Gastrocnemius medialis (tissue), 4 donors: ENCODE measurements at regions not wholly inside any gene's neighbourhood (a gene's known extent, or its start where the extent isn't known, plus 50 kb on each side); places are given as distances from the start of the nearest gene placed in this dataset.
"Not testable (repeated sequence)": the region's sequence is repeated elsewhere in the genome, so short reads cannot be mapped to it uniquely, and the experiment has no call there.

ENCODE experiments used
- ATAC-seq, 2 donors: fragments of 150-250 bp; one replicate each; pipeline ENCODE4 v1.9.1; 2016
- DNase-seq, 2 donors: peaks; one replicate each; pipeline ENCODE4 v3.0.0-alpha.2; 2019
- H3K27ac ChIP-seq, 4 donors: fragments of 200-600 bp; sonication (generic); 1 replicate in 1 of 4; 2 replicates in 3 of 4; pipeline ENCODE4 v1.5.1; 2016 to 2018; ENCODE audit warnings: mild to moderate bottlenecking in 2 of 4, moderate library complexity in 1 of 4
- H3K27me3 ChIP-seq, 3 donors: fragments of 200-600 bp; sonication (generic) in 2 of 3; 1 replicate in 1 of 3; 2 replicates in 2 of 3; pipeline versions ENCODE4 v1.5.1 to v1.6.0; 2016 to 2019; ENCODE audit warnings: mild to moderate bottlenecking in 1 of 3, moderate library complexity in 1 of 3
- H3K36me3 ChIP-seq, 2 donors: fragments of 200-600 bp; sonication (generic) in 1 of 2; one replicate each; pipeline ENCODE4 v1.5.1; 2017 to 2018
- H3K4me1 ChIP-seq, 2 donors: fragments of 200-600 bp; sonication (generic) in 1 of 2; one replicate each; pipeline ENCODE4 v1.5.1; 2016 to 2017; ENCODE audit warnings: mild to moderate bottlenecking in 2 of 2
- H3K4me3 ChIP-seq, 4 donors: fragments of 200-600 bp; sonication (generic) in 3 of 4; 1 replicate in 1 of 4; 2 replicates in 3 of 4; pipeline ENCODE4 v1.5.1; 2016 to 2019; ENCODE audit warnings: mild to moderate bottlenecking in 2 of 4
- H3K9me3 ChIP-seq, 3 donors: fragments of 200-600 bp; sonication (generic) in 2 of 3; 1 replicate in 1 of 3; 2 replicates in 2 of 3; pipeline ENCODE4 v1.5.1; 2016 to 2019
- POLR2A ChIP-seq, 2 donors: fragments of 450-650 bp; IDR thresholded peaks; one replicate each; pipeline ENCODE4 v1.6.1; 2017; ENCODE audit warnings: antibody characterized with exemption in 2 of 2, mild to moderate bottlenecking in 2 of 2, moderate library complexity in 2 of 2
- in situ Hi-C, 4 donors: fragments of 200-750 bp; cut with MboI; loops; one replicate each; pipeline versions ENCODE4 v1.15.0 to v1.8.0; 2017; ENCODE audit warnings: low sequenced_read_pairs in 4 of 4
- intact Hi-C: fragments of 100-400 bp; cut with DNase I; formaldehyde crosslinking; loops from one replicate; pipeline ENCODE4 v1.15.1; 2023; ENCODE audit warnings: low total_unique reads
- TF ChIP-seq, protein P1 (sequence below), 5 experiments: fragments of 450-650 bp in 3 of 5; fragments of 200-600 bp in 2 of 5; sonication (generic) in 2 of 5; IDR thresholded peaks in 4 of 5; conservative IDR thresholded peaks in 1 of 5; 1 replicate in 4 of 5; 2 replicates in 1 of 5; pipeline ENCODE4 v1.5.1; 2016 to 2019; ENCODE audit warnings: antibody characterized with exemption in 5 of 5, mild to moderate bottlenecking in 3 of 5, moderate library complexity in 3 of 5

DNA sequence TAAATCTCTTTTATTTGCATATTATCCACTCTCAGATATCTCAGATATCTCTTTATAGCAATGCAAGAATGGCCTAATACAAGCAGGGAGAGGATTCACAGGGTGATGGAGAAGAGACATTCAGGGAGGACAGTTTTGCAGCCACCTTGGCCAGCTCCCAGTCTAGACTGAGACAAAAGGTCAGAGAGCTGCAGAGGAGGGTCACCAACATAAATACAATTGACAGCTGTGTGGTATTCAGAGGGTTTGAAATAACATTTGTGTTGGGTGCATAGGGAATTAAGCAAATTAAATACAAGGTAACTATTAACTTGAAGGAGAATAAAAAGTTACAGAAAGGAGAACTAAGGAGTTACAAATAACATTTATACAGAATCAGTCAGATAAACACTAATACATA, 189.5 kb upstream of the TAPT1 start:
- intact Hi-C loops (no loop called here), in situ Hi-C loops (no loop called here)
- ATAC-seq: no peak
- Histone ChIP-seq H3K9me3 (peaks cover 0 to 4% (median 0%) of the 10 kb centered on the region in 3 donors), H3K27ac (no peak overlapping the region), H3K27me3 (no peaks in the 10 kb centered on the region), H3K4me1 (no peaks in the 10 kb centered on the region), H3K36me3 (no peaks in the 10 kb centered on the region), H3K4me3 (no peak overlapping the region)
- DNase-seq: no peak
- no peak for TF ChIP-seq POLR2A (IDR thresholded peaks at IDR 0.05)
- TF ChIP-seq, protein P1, sequence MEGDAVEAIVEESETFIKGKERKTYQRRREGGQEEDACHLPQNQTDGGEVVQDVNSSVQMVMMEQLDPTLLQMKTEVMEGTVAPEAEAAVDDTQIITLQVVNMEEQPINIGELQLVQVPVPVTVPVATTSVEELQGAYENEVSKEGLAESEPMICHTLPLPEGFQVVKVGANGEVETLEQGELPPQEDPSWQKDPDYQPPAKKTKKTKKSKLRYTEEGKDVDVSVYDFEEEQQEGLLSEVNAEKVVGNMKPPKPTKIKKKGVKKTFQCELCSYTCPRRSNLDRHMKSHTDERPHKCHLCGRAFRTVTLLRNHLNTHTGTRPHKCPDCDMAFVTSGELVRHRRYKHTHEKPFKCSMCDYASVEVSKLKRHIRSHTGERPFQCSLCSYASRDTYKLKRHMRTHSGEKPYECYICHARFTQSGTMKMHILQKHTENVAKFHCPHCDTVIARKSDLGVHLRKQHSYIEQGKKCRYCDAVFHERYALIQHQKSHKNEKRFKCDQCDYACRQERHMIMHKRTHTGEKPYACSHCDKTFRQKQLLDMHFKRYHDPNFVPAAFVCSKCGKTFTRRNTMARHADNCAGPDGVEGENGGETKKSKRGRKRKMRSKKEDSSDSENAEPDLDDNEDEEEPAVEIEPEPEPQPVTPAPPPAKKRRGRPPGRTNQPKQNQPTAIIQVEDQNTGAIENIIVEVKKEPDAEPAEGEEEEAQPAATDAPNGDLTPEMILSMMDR (IDR thresholded peaks at IDR 0.05 in 4 of 5, conservative IDR thresholded peaks at IDR 0.05 in 1 of 5): no peak

DNA sequence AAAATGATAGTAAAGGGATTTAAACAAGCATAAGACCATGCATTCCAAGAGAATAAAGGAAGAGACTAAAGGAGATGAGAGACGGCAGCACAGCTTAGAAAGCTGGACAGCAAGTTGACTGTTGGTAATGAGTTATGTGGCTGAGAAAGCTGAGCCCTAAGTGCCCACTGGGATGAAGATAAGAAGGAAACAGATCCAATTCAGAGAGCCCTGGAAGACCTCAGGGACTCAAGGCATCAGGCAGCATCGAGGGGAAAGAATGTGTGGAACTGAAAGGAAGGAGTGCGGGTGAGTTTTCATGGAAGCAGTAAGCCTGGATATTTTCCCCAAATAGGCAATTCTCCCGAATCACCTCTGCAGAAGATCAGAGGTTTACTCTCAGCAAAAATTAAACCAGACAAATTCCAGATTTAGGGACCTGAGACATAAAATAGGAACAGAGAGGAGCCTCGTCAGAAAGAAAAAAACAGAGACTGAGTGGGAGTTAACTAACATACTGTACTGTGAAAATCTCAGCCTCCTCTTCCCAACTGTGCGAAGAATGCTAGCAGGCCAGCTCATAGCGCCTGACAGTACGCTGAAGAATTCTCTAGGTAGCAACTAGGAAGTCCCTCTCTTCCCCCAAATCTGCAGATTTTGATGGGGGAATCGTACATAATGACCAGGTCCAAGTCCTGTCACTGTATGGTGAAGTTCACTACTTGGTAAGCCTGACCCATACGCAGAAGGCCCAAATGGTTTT, 187.7 kb upstream of the TAPT1 start:
- Histone ChIP-seq H3K36me3 (no peaks in the 10 kb centered on the region), H3K9me3 (no peaks in the 10 kb centered on the region), H3K27me3 (no peaks in the 10 kb centered on the region), H3K27ac (no peak overlapping the region), H3K4me1 (no peaks in the 10 kb centered on the region), H3K4me3 (no peak overlapping the region)
- intact Hi-C loops (no loop called here), in situ Hi-C loops (no loop called here)
- TF ChIP-seq POLR2A (IDR thresholded peaks at IDR 0.05): no peak
- TF ChIP-seq, protein P1 (IDR thresholded peaks at IDR 0.05 in 4 of 5, conservative IDR thresholded peaks at IDR 0.05 in 1 of 5): no peak
- ATAC-seq (no peak), DNase-seq (no peak)

DNA sequence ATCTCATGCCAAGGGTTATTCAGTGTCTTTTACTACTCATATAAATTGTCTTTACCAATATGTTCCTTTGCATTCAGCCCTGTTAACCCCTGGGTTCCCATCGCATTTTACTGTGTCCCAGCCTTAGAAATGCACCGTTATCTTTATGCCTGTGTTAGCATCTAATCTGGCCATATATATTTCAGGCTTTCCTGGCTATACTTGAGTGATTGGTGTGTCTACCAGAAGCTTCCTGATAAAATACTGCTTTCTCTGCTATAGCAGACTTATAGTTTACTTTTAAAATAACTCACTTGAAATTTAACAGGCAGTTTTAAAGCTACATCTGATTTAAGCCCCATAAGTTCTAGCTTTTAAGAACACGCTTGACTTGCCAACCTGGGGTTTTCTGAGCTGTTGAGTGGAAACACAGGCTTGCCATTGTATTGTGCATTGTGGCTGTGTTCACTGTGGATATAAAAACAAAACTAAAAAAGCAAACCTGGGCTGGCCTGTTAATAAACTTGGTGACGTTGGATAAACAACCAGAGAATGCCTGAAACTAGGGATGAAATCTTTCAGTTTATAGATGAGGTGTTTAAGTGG, 185.3 kb upstream of the TAPT1 start:
- DNase-seq (no peak), ATAC-seq (no peak)
- no peak for TF ChIP-seq POLR2A (IDR thresholded peaks at IDR 0.05)
- TF ChIP-seq, protein P1 (IDR thresholded peaks at IDR 0.05 in 4 of 5, conservative IDR thresholded peaks at IDR 0.05 in 1 of 5): no peak

DNA sequence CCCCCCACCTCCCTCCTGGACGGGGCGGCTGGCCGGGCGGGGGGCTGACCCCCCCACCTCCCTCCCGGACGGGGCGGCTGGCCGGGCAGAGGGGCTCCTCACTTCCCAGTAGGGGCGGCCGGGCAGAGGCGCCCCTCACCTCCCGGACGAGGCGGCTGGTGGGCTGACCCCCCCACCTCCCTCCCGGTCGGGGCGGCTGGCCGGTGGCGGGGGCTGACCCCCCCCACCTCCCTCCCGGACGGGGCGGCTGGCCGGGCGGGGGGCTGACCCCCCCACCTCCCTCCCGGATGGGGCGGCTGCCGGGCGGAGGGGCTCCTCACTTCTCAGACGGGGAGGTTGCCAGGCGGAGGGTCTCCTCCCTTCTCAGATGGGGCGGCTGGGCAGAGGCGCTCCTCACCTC, 166.9 kb upstream of the TAPT1 start:
- ATAC-seq, H3K27me3 ChIP-seq, in situ Hi-C loops, H3K4me1 ChIP-seq, intact Hi-C loops, H3K36me3 ChIP-seq, DNase-seq, H3K4me3 ChIP-seq, H3K27ac ChIP-seq, H3K9me3 ChIP-seq: not testable (repeated sequence)

More for the DNA sequence above, 185.3 kb upstream of the TAPT1 start:
- Histone ChIP-seq H3K9me3 (no peaks in the 10 kb centered on the region), H3K27me3 (no peaks in the 10 kb centered on the region), H3K27ac (no peak overlapping the region), H3K4me1 (no peaks in the 10 kb centered on the region), H3K36me3 (no peaks in the 10 kb centered on the region), H3K4me3 (no peak overlapping the region)
- in situ Hi-C loops (no loop called here), intact Hi-C loops (no loop called here)

DNA sequence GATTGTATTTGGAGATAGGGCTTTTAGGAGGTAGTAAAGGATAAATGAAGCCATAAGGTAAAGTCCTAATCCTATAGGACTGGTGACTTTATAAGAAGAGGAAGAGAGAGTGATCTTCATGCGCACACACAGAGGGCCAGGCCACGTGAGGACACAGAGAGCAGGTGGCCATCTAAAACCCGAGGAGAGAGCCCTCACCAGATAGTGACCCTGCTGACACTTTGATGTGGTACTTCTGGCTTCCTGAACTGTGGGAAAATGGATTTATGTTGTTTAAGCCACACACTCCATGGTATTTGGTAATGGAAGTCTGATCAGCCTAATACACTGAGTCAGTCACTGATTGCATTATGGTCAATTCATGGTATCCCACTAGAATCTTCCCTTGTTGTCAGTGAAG, 164.9 kb upstream of the TAPT1 start:
- no peak overlapping the region for H3K27ac ChIP-seq
- no peak for TF ChIP-seq POLR2A (IDR thresholded peaks at IDR 0.05)
- TF ChIP-seq, protein P1 (IDR thresholded peaks at IDR 0.05 in 4 of 5, conservative IDR thresholded peaks at IDR 0.05 in 1 of 5): no peak
- no peak for DNase-seq
- intact Hi-C loops: no loop called here
- ATAC-seq: no peak
- no peaks in the 10 kb centered on the region for H3K9me3 ChIP-seq
- H3K4me1 ChIP-seq: no peaks in the 10 kb centered on the region
- no peaks in the 10 kb centered on the region for H3K27me3 ChIP-seq
- in situ Hi-C loops: no loop called here
- no peak overlapping the region for H3K4me3 ChIP-seq
- H3K36me3 ChIP-seq: no peaks in the 10 kb centered on the region
